ENCODE measurements at regions not wholly inside any gene's neighbourhood (a gene's known extent, or its start where the extent isn't known, plus 50 kb on each side); places are given as distances from the start of the nearest gene placed in this dataset.
A peak's percentile ranks its signal among the peaks of the same experiment; 100 is the strongest.

DNA sequence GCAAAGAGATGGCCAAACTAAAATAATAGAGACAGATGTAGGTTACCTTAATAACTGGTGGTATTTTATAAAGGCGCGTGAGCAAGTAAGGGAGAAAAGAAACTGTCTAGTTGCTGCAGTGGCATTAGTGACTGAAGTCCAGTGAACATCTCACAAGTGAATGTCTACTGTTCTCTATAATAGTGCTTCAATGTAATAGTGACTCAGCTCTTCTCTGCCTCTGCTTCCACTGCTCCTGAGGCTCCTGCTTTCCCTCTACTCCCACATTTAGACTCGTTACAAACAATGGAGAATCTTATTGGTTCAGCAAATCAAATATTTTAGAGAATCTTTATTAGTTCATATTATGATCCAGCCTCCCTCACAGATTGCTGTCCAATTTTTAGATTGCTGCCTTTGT lies 779.1 kb upstream of the HTR2C start:
- H4K20me1 ChIP-seq (replicated peaks in 1 of 2; ENCODE audit: control insufficient read depth in 1 of 2, insufficient read depth in 2 of 2, low read length in 2 of 2), result no peaks in the 10 kb centered on the region
- H3K56ac ChIP-seq (replicated peaks; ENCODE audit: insufficient read length, low read depth, low read length), result no peak overlapping the region
- H3K79me2 ChIP-seq (ENCODE audit: control insufficient read depth in 1 of 2, insufficient read depth in 2 of 2, low read length in 2 of 2), result no peaks in the 10 kb centered on the region
- H3K4me2 ChIP-seq (ENCODE audit: insufficient read depth in 1 of 2, low read depth in 2 of 2, low read length in 2 of 2), result peak overlapping the region in 1 of 2 experiments; percentile 42; a peak in 2 of 4 replicates
- no peaks in the 10 kb centered on the region for H3K36me3 ChIP-seq (ENCODE audit: control insufficient read depth in 2 of 4, insufficient read depth in 4 of 4, low read length in 3 of 4)
- H3K4me3 ChIP-seq (ENCODE audit: extremely low read depth in 1 of 4, insufficient read depth in 2 of 4, low read depth in 3 of 4, low read length in 4 of 4), result no peak overlapping the region
- no peak overlapping the region for H4K91ac ChIP-seq (replicated peaks; ENCODE audit: insufficient read length, low read length)
- H4K5ac ChIP-seq (ENCODE audit: insufficient read length, low read depth, low read length), result no peak overlapping the region
- H3K4me1 ChIP-seq (replicated peaks in 1 of 4; ENCODE audit: control insufficient read depth in 3 of 4, insufficient read depth in 4 of 4, low read length in 3 of 4), result peaks cover 0 to 7% (median 2%) of the 10 kb centered on the region in 4 experiments; a peak in 2 of 7 replicates
- H2BK120ac ChIP-seq (replicated peaks; ENCODE audit: low read depth, low read length), result no peak overlapping the region
- H3K9me3 ChIP-seq (ENCODE audit: insufficient read depth in 2 of 2, low read depth in 1 of 2, low read length in 1 of 2), result no peaks in the 10 kb centered on the region
- H3K79me1 ChIP-seq (ENCODE audit: low read depth, low read length), result no peaks in the 10 kb centered on the region
- H3K23me2 ChIP-seq (ENCODE audit: low read depth, low read length), result no peaks in the 10 kb centered on the region
- CTCF ChIA-PET (ENCODE audit: partially characterized antibody), result interaction anchor here (1.9 kb wide), 1 partner anchor 24 kb away, joined by 7 read pairs; no protein-coding TSS in a partner anchor
- no peak for FAIRE-seq
- H3K27me3 ChIP-seq (replicated peaks in 1 of 4; ENCODE audit: control insufficient read depth in 3 of 4, extremely low read depth in 1 of 4, insufficient read depth in 3 of 4, low read length in 3 of 4), result no peaks in the 10 kb centered on the region
- H2BK15ac ChIP-seq (ENCODE audit: low read length), result no peak overlapping the region
- no peak overlapping the region for H3K27ac ChIP-seq (ENCODE audit: low read depth, low read length)
- H2BK12ac ChIP-seq (ENCODE audit: low read depth, low read length), result no peak overlapping the region
- no peak overlapping the region for H2AK5ac ChIP-seq (ENCODE audit: low read depth, low read length)
- TF ChIP-seq KDM5A (IDR thresholded peaks at IDR 0.05; ENCODE audit: low read length) (no peak), CBX5 (IDR thresholded peaks at IDR 0.05; ENCODE audit: low read depth, low read length) (no peak), BCL11A (IDR thresholded peaks at IDR 0.05; ENCODE audit: low read depth in 2 of 2, low read length in 2 of 2) (no peak), POU5F1 (IDR thresholded peaks at IDR 0.05; ENCODE audit: low read depth, low read length) (no peak)
- no peak overlapping the region for H3K9ac ChIP-seq (replicated peaks in 1 of 4; ENCODE audit: extremely low read depth in 1 of 4, low read depth in 3 of 4, low read length in 3 of 4)
- no peak overlapping the region for H3K4ac ChIP-seq (replicated peaks; ENCODE audit: insufficient read length, low read depth, low read length)
- no peak overlapping the region for H3K14ac ChIP-seq (ENCODE audit: insufficient read length)
- H2BK20ac ChIP-seq (ENCODE audit: low read length), result no peak overlapping the region
- no peak overlapping the region for H4K8ac ChIP-seq (ENCODE audit: extremely low read depth, insufficient read depth, low read length)
- H2AFZ ChIP-seq (ENCODE audit: low read length), result no peak overlapping the region
- no peak overlapping the region for H3K23ac ChIP-seq (ENCODE audit: insufficient read length)
- no peak overlapping the region for H2BK5ac ChIP-seq (ENCODE audit: low read depth, low read length)
- DNase-seq (ENCODE audit: low read depth in 1 of 2, low spot score in 2 of 2), result no peak
- H3K18ac ChIP-seq (ENCODE audit: extremely low read depth, low read length), result no peak overlapping the region; the same call in 1 of the 2 replicates
- 68% methylated on average over 3 of the region's 3 CpGs; no CpG with 5 or more reads in 1 of the 2 experiments for WGBS, 2 experiments (ENCODE audit: extremely low coverage in 1 of 2, insufficient coverage in 1 of 2, insufficient read length in 1 of 2, insufficient replicate concordance in 2 of 2, low coverage in 1 of 2, low lambda C conversion rate in 2 of 2, missing lambda C conversion rate in 1 of 2)
- POLR2A ChIA-PET (ENCODE audit: partially characterized antibody), result interaction anchor here (1.4 kb wide), 1 partner anchor 38 kb away, joined by 3 read pairs; no protein-coding TSS in a partner anchor
